ENCODE measurements at regions not wholly inside any gene's neighbourhood (a gene's known extent, or its start where the extent isn't known, plus 50 kb on each side); places are given as distances from the start of the nearest gene placed in this dataset.
"Not testable (repeated sequence)": the region's sequence is repeated elsewhere in the genome, so short reads cannot be mapped to it uniquely, and the experiment has no call there.

- no peak for DNase-seq
Measured at GRCh38 chr3:145490088-145491048, 670.6 kb downstream of the PLOD2 start.

GRCh38 chr3:145492456-145492855 lies 668.5 kb downstream of the PLOD2 start:
- no peak for DNase-seq

- not testable (repeated sequence) for DNase-seq
Measured at GRCh38 chr3:145517416-145517815, 643.6 kb downstream of the PLOD2 start.

- DNase-seq, result no peak
Measured at GRCh38 chr3:145518639-145519038, 642.3 kb downstream of the PLOD2 start.

- DNase-seq, result no peak
Measured at GRCh38 chr3:145519398-145520047, 641.5 kb downstream of the PLOD2 start.

GRCh38 chr3:145522179-145522578 lies 638.8 kb downstream of the PLOD2 start:
- peak; percentile 2 for DNase-seq

- no peak for DNase-seq
Measured at GRCh38 chr3:145522893-145523651, 637.9 kb downstream of the PLOD2 start.

- no peak for DNase-seq
Measured at GRCh38 chr3:145531548-145531947, 629.4 kb downstream of the PLOD2 start.

GRCh38 chr3:145533696-145534095 lies 627.3 kb downstream of the PLOD2 start:
- no peak for DNase-seq

- DNase-seq, result no peak
Measured at GRCh38 chr3:145536461-145536860, 624.5 kb downstream of the PLOD2 start.

GRCh38 chr3:145550522-145550921 lies 610.5 kb downstream of the PLOD2 start:
- DNase-seq, result no peak

GRCh38 chr3:145557405-145557804 lies 603.6 kb downstream of the PLOD2 start:
- no peak for DNase-seq

- DNase-seq, result no peak
Measured at GRCh38 chr3:145578471-145578870, 582.5 kb downstream of the PLOD2 start.

GRCh38 chr3:145581694-145582093 lies 579.3 kb downstream of the PLOD2 start:
- DNase-seq, result no peak

- no peak for DNase-seq
Measured at GRCh38 chr3:145604851-145605250, 556.1 kb downstream of the PLOD2 start.

GRCh38 chr3:145620002-145620401 lies 541.0 kb downstream of the PLOD2 start:
- DNase-seq, result no peak

- no peak for DNase-seq
Measured at GRCh38 chr3:145620486-145620885, 540.5 kb downstream of the PLOD2 start.

- DNase-seq, result no peak
Measured at GRCh38 chr3:145623349-145623748, 537.6 kb downstream of the PLOD2 start.

GRCh38 chr3:145628211-145628610 lies 532.8 kb downstream of the PLOD2 start:
- DNase-seq, result no peak

- no peak for DNase-seq
Measured at GRCh38 chr3:145637105-145637504, 523.9 kb downstream of the PLOD2 start.

GRCh38 chr3:145639003-145639606 lies 521.9 kb downstream of the PLOD2 start:
- no peak for DNase-seq

- no peak for DNase-seq
Measured at GRCh38 chr3:145639875-145640274, 521.1 kb downstream of the PLOD2 start.

GRCh38 chr3:145648396-145648795 lies 512.6 kb downstream of the PLOD2 start:
- no peak for DNase-seq

Data from activated gamma-delta T cell (primary cell).